GM18505 (cell line): ENCODE measurements at regions not wholly inside any gene's neighbourhood (a gene's known extent, or its start where the extent isn't known, plus 50 kb on each side); places are given as distances from the start of the nearest gene placed in this dataset.
"Not testable (repeated sequence)": the region's sequence is repeated elsewhere in the genome, so short reads cannot be mapped to it uniquely, and the experiment has no call there.

ENCODE experiments used
- ATAC-seq: cut with Tn5 transposase; IDR thresholded peaks from one replicate; pipeline ENCODE4 v1.9.1; 2021; ENCODE audit not compliant: unreplicated experiment
- POLR2A ChIP-seq: IDR thresholded peaks from 4 replicates; pipeline ENCODE4 v1.6.1; 2011; ENCODE audit warnings: borderline replicate concordance; ENCODE audit not compliant: insufficient read depth, insufficient read length; ENCODE audit errors: extremely low read depth

DNA sequence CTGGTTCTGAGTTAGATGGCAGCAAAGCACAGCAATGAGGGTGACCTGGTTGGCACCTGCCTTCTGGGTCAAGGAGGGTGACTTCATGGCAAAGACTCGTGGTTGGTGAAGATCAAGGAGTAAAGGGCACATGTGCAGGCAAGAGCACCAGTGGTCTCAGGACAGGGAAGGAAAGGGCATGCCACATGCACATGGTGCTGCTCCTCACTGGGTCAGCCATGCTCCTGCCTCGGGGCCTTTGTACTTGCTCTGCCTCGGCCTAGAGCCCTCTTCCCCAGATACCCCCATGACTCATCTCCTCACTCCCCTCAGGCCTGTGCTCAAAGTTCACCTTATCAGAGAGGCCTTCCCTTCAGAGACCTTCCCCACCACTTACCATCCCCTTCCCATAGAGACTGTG, 106.7 kb upstream of the KDM7A start:
- ATAC-seq, result no peak
- TF ChIP-seq POLR2A, result no peak

DNA sequence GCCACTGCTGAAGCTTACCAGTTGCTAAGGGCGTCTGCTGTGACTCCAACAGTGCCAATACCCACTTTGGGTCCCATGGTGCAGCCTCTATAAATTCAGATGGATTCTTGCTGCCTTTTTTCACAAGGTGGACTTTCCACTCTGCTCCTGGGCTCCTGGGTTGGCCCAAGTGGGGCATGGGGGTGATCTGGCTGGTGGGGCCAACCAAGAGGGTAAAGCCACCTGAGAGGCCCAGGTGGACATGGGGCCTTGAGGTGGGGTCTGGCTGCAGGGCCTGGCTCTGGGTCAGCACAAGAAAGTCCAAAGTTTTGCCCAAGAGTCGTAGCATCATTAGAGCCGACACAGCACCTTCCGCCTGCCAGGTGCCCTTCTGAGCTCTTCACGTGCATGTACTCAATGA, 105.2 kb upstream of the KDM7A start:
- no peak for ATAC-seq
- TF ChIP-seq POLR2A, result no peak

DNA sequence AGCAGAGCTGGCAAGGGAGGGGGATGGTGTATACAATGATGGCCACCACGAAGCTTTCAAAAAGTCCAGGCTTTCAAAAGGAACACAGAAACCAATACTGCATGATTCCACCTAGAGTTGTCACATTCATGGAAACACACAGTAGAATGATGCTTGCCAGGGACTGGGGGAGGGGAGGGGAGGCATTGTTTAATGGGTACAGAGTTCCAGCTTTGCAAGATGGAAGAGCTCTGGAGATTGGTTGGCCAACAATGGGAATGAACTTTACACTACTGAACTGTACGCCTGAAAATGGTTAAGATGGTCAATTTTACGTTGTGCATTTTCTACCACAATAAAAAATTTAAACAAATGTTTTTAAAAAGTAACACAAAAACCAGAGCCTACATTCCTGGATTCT, 104.5 kb upstream of the KDM7A start:
- no peak for ATAC-seq
- no peak for TF ChIP-seq POLR2A

DNA sequence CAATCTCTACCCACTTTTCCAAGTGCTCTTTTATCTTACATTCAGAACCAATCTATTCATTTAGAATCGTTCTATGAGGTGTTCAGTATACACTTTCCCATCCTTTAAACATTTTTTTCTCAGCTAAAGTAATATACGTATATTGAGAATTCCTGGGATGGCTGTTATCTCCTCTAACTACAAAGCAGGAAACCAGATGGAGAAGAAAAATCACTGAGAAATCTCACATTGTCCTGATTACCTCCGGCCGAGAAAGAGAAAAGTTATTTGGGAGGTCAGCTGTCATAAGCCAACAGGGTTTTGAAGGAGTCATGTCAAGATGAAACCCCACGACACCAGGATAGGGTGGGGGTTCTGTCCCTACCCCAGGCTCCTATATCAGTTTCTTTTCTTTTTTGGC, 99.2 kb upstream of the KDM7A start:
- TF ChIP-seq POLR2A, result no peak
- ATAC-seq, result no peak

DNA sequence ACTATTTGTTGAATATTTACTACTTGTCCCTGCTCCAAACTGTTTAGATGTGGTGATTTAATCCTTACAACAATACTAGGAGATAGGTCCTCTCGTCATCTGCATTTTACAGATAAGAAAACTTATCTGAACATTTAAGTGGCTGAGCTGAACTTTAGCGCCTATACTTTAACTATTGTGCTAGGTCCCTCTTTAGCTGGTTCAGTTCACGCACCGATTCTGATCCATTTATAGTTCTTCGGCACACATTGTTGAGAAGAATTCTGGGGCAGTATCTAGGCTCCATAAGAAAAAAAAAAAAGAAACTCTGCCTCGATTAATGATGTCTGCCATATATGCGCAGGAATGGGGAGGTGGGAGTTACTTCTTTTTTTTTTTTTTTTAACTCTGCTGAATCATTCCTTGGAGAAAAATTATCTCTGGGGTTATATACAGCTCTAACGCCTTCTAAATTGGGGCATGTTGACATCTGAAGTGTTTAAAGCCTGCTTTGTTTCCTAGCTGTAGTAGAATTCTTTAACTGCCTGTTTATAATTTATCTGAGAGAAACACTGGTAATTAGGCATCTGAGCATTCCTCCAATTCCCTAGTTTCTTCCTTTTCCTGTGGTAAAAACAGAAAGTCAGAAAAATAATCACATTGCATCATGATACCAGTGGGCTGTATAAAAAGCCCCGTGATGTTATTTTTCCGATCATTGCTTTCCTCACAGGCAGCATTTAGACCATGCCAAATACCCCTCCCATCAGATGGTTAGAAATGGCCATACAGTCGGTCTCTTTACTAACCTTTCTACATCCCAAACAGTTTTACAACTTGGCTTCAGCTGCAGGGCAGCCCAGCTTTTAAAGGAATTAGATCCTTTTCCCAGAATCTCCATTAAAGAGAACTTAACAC, 98.5 kb upstream of the KDM7A start:
- ATAC-seq, result no peak
- no peak for TF ChIP-seq POLR2A

DNA sequence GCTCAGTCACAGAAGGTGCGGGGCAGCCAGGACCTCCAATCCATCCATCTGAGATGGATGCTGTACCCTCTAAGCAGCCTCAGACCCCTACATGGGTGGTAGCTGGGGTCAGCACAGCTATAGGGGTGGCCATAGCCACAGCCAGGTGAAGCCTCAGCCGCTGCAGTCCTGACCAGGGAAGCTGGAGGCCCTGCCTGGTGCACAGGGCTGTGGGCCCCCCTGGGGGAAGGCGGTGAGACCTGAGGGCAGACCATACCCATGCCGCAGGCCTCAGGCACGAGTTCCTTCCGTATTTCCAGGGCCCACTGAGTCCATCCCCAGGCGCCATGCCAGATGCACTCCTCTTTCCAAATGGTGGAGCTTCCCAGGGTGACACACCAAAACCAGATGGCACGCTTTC, 96.6 kb upstream of the KDM7A start:
- no peak for ATAC-seq
- TF ChIP-seq POLR2A, result no peak

DNA sequence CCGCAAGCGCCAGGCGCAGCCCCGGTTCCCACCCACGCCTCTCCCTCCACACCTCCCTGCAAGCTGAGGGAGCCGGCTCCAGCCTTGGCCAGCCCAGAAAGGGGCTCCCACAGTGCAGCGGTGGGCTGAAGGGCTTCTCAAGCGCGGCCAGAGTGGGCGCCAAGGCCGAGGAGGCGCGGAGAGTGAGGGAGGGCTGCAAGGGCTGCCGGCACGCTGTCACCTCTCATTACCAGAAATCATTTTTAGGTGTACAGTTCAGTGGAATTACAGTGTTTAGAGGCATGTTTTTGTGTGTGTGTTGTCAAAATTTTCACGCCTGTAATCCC, 94.8 kb upstream of the KDM7A start:
- not testable (repeated sequence) for ATAC-seq

DNA sequence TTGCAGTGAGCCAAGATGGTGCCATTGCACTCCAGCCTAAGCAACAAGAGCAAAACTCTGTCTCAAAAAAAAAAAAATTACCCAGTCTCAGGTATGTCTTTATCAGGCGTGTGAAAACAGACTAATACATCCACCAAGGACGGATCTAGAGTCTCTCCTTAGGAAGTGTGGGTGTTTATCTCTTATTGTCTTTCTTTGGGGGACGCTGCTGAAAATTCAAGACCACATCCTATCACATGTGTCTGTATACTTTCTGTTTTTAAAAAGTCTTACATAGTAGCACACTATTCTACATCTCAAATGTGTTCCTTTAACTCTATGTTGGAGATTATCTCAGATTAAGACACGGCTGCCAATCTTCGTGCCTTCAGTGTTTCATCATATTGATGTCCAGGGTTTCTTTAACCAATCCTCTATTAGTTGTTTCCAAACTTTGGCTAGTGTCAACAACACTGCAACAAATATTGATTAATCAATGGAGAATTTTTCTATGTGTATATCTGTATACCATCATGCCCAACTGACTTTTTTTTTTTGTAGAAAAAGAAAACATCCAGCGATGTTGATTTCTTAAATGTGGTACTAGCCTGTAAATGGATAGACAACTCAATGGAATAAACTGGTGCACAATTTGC, 92.3 kb upstream of the KDM7A start:
- no peak for ATAC-seq
- no peak for TF ChIP-seq POLR2A

DNA sequence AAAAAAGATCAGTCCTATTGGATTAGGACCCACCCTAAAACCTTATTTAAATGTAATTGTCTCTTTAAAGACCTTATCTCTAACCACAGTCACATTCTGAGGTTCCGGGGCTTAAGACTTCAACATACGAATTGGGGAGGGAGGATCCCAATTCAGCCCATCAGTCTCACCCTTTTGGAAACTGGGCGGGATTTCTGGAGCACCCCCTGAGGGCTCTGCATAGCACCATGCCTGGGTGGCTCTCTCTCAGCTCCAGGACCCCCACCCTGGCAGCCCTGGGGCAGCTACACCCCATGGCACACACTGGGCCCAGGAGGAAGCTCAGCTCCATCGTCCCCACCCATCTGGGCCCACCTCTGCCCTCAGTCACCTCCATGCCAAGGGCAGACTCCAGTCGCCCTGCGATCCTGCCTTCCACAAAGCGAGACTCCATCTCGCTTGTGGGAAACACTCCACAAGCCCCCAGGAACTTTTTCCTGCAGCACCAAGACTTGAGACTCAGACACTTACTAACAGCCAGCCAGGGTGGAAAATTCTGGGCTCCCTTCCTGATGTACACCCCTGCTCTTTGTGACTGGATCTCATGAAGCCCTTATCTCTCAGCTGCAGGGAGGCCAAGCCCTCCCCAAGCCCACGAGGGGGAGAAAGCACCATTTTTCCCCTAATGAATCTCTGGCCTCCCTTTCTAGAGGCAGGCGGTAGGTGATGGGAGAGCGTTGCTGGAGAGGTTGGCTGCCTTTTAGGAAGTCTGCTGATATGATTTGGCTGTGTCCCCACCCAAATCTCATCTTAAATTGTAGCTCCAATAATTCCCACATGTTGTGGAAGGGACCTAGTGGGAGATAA, 90.8 kb upstream of the KDM7A start:
- TF ChIP-seq POLR2A, result no peak
- ATAC-seq, result no peak

DNA sequence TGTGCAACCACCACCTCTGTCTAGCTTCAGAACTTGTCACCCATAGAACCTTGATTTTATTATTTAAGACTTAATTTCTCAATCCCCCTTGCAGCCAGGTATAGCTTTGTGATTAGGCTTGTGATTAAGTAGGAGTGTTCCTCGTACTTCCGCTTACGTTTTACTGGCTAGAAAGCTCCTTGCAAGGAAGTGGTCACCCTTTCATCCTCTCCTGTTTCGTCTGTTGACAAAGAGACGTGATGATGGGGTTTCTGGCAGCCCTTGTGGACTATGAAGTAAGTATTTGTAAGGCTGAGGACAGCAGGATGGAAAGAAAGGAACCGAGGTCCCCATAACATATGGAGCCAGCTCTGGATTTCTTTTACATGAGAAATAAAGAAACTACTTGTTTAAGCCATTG, 86.5 kb upstream of the KDM7A start:
- no peak for ATAC-seq
- TF ChIP-seq POLR2A, result no peak

DNA sequence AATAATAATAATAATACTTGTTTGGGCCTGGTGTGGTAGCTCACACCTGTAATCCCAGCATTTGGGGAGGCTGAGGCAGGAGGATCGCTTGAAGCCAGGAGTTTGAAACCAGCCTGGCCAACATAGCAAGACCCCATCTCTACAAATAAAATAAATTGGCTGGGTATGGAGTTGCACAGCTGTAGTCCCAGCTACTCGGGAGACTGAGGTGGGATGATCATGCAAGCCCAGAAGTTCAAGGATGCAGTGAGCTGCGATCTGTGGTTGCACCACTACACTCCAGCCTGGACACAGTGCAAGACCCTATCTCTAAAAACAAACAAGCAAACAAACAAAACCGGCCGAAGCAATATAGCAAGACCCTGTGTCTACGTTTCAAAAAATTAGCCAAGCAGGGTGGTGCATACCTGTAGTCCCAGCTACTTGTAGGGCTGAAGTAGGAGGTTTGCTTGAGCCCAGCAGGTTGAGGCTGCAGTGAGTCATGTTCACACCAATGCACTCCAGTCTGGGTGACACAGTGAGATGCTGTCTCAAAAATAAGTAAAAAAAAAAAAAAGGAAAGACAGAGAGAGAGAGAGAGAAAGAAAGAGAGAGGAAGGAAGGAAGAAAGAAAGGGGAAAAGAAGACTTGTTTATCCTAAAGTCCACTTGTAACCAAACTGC, 85.6 kb upstream of the KDM7A start:
- no peak for TF ChIP-seq POLR2A
- ATAC-seq, result no peak

DNA sequence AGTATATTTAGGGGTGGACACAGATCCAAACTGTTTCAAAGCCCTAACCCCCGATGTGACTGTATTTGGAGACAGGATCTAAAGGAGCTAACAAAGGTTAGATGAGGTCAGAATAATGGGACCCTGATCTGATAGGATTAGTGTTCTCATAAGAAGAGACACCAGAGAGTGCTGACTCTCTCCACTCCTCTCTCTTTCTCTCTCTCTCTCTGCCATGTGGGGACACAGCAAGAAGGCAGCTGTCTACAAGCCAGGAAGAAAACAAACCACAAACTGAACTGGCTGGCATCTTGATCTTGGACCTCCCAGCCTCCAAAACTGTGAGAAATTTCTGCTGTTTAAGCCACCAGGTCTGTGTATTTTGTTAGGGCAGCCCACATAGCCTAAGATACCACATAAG, 84.7 kb upstream of the KDM7A start:
- ATAC-seq, result no peak
- no peak for TF ChIP-seq POLR2A

DNA sequence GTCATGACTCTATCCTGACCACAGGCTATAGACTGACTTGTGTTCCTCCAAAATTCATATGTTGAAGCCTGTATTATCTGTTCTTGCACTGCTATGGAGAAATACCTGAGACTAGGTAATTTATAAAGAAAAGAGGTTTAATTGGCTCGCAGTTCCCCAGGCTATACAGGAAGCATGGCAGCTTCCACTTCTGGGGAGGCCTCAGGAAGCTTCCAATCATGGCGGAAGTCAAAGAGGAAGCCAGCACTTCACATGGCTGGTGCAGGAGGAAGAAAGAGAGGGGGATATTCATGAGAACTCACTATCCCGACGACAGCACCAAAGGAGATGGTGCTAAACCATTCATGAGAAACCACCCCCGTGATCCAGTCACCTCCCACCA, 84.3 kb upstream of the KDM7A start:
- no peak for TF ChIP-seq POLR2A
- no peak for ATAC-seq
